HL-60 (cell line): ENCODE measurements at regions not wholly inside any gene's neighbourhood (a gene's known extent, or its start where the extent isn't known, plus 50 kb on each side); places are given as distances from the start of the nearest gene placed in this dataset.

Experiments used
- DNase-seq, 2 experiments: peaks; one replicate each; pipeline ENCODE4 v3.0.0-alpha.2; 2010 to 2020; ENCODE audit warnings: low read depth in 1 of 2, low spot score in 1 of 2
- H3K27ac ChIP-seq: fragments of 250-450 bp; sonication (Bioruptor Pico); replicated peaks from 2 replicates; pipeline ENCODE4 v1.5.1; 2020; ENCODE audit warnings: mild to moderate bottlenecking, moderate library complexity
- H3K27me3 ChIP-seq: fragments of 250-450 bp; sonication (Bioruptor Pico); 2 replicates; pipeline ENCODE4 v1.5.1; 2021; ENCODE audit warnings: mild to moderate bottlenecking, moderate library complexity; ENCODE audit not compliant: insufficient read depth, poor library complexity, severe bottlenecking
- H3K4me3 ChIP-seq: replicated peaks from 2 replicates; pipeline ENCODE4 v1.5.1; 2011; ENCODE audit warnings: mild to moderate bottlenecking, control low read depth, low read length; ENCODE audit not compliant: insufficient read depth
- GABPA ChIP-seq: IDR thresholded peaks from 2 replicates; pipeline ENCODE4 v1.6.1; 2012; ENCODE audit warnings: low read depth
- POLR2AphosphoS5 ChIP-seq: IDR thresholded peaks from 2 replicates; pipeline ENCODE4 v1.6.1; 2012; ENCODE audit warnings: low read depth
- SPI1 ChIP-seq: IDR thresholded peaks from 2 replicates; pipeline ENCODE4 v1.6.1; 2012; ENCODE audit warnings: low read depth, mild to moderate bottlenecking, borderline replicate concordance
- TF ChIP-seq, protein P1 (sequence below): IDR thresholded peaks from 2 replicates; pipeline ENCODE4 v1.6.1; 2012; ENCODE audit warnings: low read depth; ENCODE audit not compliant: insufficient replicate concordance
- TF ChIP-seq, protein P2 (sequence below): IDR thresholded peaks from one replicate; pipeline ENCODE4 v1.5.1; 2011; ENCODE audit warnings: low read length, control low read depth, inconsistent platforms; ENCODE audit not compliant: insufficient read depth

DNA sequence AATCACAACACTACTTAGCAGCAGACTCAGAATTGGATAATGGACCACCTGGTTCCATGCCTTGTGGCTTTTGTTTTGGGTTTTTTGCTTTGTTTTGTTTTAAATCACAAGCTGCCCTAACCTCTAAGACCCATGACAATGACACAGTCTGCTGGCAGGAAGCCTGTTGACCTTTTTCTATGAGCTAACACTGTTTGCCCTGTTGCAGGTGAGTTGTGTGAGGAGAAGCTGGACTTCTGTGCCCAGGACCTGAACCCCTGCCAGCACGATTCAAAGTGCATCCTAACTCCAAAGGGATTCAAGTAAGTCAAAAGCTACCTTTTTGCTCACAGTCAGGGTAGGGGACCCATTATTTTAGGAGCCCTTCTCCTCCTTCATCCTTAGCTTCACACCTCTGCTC is 110.8 kb upstream of the PACRGL start:
- Histone ChIP-seq H3K27ac (no peak overlapping the region), H3K27me3 (no peaks in the 10 kb centered on the region), H3K4me3 (no peak overlapping the region)
- no peak for DNase-seq
- TF ChIP-seq SPI1: no peak
- TF ChIP-seq GABPA: no peak
- TF ChIP-seq POLR2AphosphoS5: no peak
- TF ChIP-seq, protein P1, sequence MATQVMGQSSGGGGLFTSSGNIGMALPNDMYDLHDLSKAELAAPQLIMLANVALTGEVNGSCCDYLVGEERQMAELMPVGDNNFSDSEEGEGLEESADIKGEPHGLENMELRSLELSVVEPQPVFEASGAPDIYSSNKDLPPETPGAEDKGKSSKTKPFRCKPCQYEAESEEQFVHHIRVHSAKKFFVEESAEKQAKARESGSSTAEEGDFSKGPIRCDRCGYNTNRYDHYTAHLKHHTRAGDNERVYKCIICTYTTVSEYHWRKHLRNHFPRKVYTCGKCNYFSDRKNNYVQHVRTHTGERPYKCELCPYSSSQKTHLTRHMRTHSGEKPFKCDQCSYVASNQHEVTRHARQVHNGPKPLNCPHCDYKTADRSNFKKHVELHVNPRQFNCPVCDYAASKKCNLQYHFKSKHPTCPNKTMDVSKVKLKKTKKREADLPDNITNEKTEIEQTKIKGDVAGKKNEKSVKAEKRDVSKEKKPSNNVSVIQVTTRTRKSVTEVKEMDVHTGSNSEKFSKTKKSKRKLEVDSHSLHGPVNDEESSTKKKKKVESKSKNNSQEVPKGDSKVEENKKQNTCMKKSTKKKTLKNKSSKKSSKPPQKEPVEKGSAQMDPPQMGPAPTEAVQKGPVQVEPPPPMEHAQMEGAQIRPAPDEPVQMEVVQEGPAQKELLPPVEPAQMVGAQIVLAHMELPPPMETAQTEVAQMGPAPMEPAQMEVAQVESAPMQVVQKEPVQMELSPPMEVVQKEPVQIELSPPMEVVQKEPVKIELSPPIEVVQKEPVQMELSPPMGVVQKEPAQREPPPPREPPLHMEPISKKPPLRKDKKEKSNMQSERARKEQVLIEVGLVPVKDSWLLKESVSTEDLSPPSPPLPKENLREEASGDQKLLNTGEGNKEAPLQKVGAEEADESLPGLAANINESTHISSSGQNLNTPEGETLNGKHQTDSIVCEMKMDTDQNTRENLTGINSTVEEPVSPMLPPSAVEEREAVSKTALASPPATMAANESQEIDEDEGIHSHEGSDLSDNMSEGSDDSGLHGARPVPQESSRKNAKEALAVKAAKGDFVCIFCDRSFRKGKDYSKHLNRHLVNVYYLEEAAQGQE: no peak
- TF ChIP-seq, protein P2, sequence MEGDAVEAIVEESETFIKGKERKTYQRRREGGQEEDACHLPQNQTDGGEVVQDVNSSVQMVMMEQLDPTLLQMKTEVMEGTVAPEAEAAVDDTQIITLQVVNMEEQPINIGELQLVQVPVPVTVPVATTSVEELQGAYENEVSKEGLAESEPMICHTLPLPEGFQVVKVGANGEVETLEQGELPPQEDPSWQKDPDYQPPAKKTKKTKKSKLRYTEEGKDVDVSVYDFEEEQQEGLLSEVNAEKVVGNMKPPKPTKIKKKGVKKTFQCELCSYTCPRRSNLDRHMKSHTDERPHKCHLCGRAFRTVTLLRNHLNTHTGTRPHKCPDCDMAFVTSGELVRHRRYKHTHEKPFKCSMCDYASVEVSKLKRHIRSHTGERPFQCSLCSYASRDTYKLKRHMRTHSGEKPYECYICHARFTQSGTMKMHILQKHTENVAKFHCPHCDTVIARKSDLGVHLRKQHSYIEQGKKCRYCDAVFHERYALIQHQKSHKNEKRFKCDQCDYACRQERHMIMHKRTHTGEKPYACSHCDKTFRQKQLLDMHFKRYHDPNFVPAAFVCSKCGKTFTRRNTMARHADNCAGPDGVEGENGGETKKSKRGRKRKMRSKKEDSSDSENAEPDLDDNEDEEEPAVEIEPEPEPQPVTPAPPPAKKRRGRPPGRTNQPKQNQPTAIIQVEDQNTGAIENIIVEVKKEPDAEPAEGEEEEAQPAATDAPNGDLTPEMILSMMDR: no peak

DNA sequence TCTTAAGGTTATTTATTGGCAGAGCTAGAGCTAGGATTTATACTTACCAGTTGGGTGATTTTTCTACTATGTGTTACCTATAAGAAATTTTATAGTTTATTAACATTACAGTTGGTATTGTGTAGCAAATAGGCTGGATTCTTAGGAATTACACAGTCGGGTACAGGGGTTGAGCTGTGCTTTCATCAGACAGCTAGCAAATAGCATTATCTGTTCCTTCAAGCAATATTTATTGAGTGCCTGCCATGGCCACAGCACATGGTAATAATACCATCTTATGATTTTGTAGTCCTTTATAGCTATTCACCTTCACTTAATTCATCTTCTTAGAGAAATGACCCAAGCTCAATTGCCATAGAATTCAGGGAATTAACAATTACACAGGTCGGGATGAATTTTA is 109.4 kb upstream of the PACRGL start:
- Histone ChIP-seq H3K27me3 (no peaks in the 10 kb centered on the region), H3K4me3 (no peak overlapping the region), H3K27ac (no peak overlapping the region)
- TF ChIP-seq SPI1: no peak
- no peak for TF ChIP-seq GABPA
- no peak for TF ChIP-seq POLR2AphosphoS5
- TF ChIP-seq, protein P1: no peak
- TF ChIP-seq, protein P2: no peak
- no peak for DNase-seq

DNA sequence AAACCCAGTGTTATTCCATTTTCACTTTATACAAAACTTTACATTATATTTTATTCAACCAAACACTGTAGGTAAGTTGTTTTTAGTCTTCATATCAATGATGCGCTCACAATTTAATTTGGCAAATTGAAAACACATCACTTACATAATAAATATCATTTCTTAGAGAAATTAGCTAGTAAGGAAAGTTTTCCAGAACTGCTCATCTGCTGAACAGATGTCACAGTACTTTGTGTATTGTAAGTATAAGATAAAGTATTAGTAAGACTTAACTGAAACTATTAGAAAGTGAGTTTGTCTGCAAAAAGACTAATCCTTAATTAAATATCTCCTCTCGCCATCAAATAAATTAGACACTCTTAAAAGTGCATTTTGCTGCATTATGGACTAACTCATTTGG is 108.7 kb upstream of the PACRGL start:
- Histone ChIP-seq H3K27ac (no peak overlapping the region), H3K4me3 (no peak overlapping the region), H3K27me3 (no peaks in the 10 kb centered on the region)
- DNase-seq: no peak
- TF ChIP-seq, protein P1: no peak
- TF ChIP-seq GABPA (no peak), POLR2AphosphoS5 (no peak), SPI1 (no peak)
- TF ChIP-seq, protein P2: no peak
